ENCODE measurements at regions not wholly inside any gene's neighbourhood (a gene's known extent, or its start where the extent isn't known, plus 50 kb on each side); places are given as distances from the start of the nearest gene placed in this dataset.

GRCh38 chr14:44417809-44418208 is 89.3 kb downstream of the FSCB start:
- no peaks in the 10 kb centered on the region for H3K4me1 ChIP-seq
- CTCF ChIA-PET, result no interaction called here
- WGBS (ENCODE audit: missing lambda C conversion rate), result 13% methylated on average over 1 of the region's 1 CpG

GRCh38 chr14:44414646-44415045 is 92.4 kb downstream of the FSCB start:
- H3K4me2 ChIP-seq, result no peak overlapping the region
- H3K9me3 ChIP-seq, result no peaks in the 10 kb centered on the region
- no peak for DNase-seq (ENCODE audit: low read depth in 1 of 2, low spot score in 1 of 2)
- POLR2A ChIA-PET, result no interaction called here
- no peak for ATAC-seq
- no peak overlapping the region for H3K27ac ChIP-seq
- no peaks in the 10 kb centered on the region for H3K4me1 ChIP-seq
- CTCF ChIA-PET, result no interaction called here
- whole genome bisulfite sequencing (ENCODE audit: missing lambda C conversion rate), result 15% methylated on average over 1 of the region's 1 CpG
- FAIRE-seq, result no peak
- no peak for TF ChIP-seq MYC (IDR thresholded peaks at IDR 0.05; ENCODE audit: borderline replicate concordance, low read length)
- no peak for TF ChIP-seq HMGXB4 (CRISPR knock-in tag; IDR thresholded peaks at IDR 0.05; ENCODE audit: borderline replicate concordance)
- TF ChIP-seq REST (IDR thresholded peaks at IDR 0.05), result no peak
- no peak overlapping the region for H3K4me3 ChIP-seq

More at GRCh38 chr14:44417809-44418208, 89.3 kb downstream of the FSCB start:
- H3K4me2 ChIP-seq, result no peak overlapping the region
- FAIRE-seq (no peak), DNase-seq (ENCODE audit: low read depth in 1 of 2, low spot score in 1 of 2) (no peak), ATAC-seq (no peak)
- no peak overlapping the region for H3K27ac ChIP-seq
- H3K9me3 ChIP-seq, result no peaks in the 10 kb centered on the region
- no peak overlapping the region for H3K4me3 ChIP-seq
- TF ChIP-seq ATOH8 (CRISPR knock-in tag; IDR thresholded peaks at IDR 0.05; ENCODE audit: low read depth) (no peak), HEYL (CRISPR knock-in tag; IDR thresholded peaks at IDR 0.05) (no peak), ZNF302 (CRISPR knock-in tag; IDR thresholded peaks at IDR 0.05) (no peak)
- POLR2A ChIA-PET, result no interaction called here

GRCh38 chr14:44412858-44413569 is 94.1 kb downstream of the FSCB start:
- Histone ChIP-seq H3K4me3 (no peak overlapping the region), H3K9me3 (no peaks in the 10 kb centered on the region), H3K27ac (no peak overlapping the region), H3K4me2 (no peak overlapping the region), H3K4me1 (no peaks in the 10 kb centered on the region)
- no peak for FAIRE-seq
- no peak for ATAC-seq
- CTCF ChIA-PET, result no interaction called here
- POLR2A ChIA-PET, result no interaction called here
- no peak for DNase-seq (ENCODE audit: low read depth in 1 of 2, low spot score in 1 of 2)
- 41% methylated on average over 1 of the region's 1 CpG for WGBS (ENCODE audit: missing lambda C conversion rate)
- TF ChIP-seq CEBPB (IDR thresholded peaks at IDR 0.05) (no peak), EP300 (IDR thresholded peaks at IDR 0.05) (no peak), KDM5A (IDR thresholded peaks at IDR 0.05) (no peak), GATA3 (IDR thresholded peaks at IDR 0.05; ENCODE audit: borderline replicate concordance) (no peak), ZC3H11A (IDR thresholded peaks at IDR 0.05) (no peak), RARB (CRISPR knock-in tag; IDR thresholded peaks at IDR 0.05) (no peak), EHF (CRISPR knock-in tag; IDR thresholded peaks at IDR 0.05) (no peak), SREBF2 (IDR thresholded peaks at IDR 0.05) (no peak), BCL3 (IDR thresholded peaks at IDR 0.05) (no peak), HOXA7 (CRISPR knock-in tag; IDR thresholded peaks at IDR 0.05) (no peak), ESRRA (IDR thresholded peaks at IDR 0.05; ENCODE audit: borderline replicate concordance, low read length) (no peak), MAX (IDR thresholded peaks at IDR 0.05) (no peak), HEYL (CRISPR knock-in tag; IDR thresholded peaks at IDR 0.05) (no peak), REST (IDR thresholded peaks at IDR 0.05) (no peak), MYC (IDR thresholded peaks at IDR 0.05; ENCODE audit: borderline replicate concordance, low read length) (no peak), ELK1 (IDR thresholded peaks at IDR 0.05; ENCODE audit: low read depth, low read length) (no peak), HOXB5 (CRISPR knock-in tag; IDR thresholded peaks at IDR 0.05) (no peak)
